CD14-positive monocyte (primary cell): ENCODE measurements at regions not wholly inside any gene's neighbourhood (a gene's known extent, or its start where the extent isn't known, plus 50 kb on each side); places are given as distances from the start of the nearest gene placed in this dataset.

Source experiments
- DNase-seq, 3 donors: peaks; one replicate each; pipeline ENCODE4 v3.0.0-alpha.2; 2011 to 2022
- H2AFZ ChIP-seq: 2 replicates; pipeline ENCODE4 v1.6.0; 2012; ENCODE audit warnings: mild to moderate bottlenecking, low read depth, low read length, inconsistent platforms; ENCODE audit not compliant: insufficient read depth, poor library complexity, severe bottlenecking
- H3K27ac ChIP-seq, 2 donors: 1 replicate in 1 of 2; 2 replicates in 1 of 2; pipeline ENCODE4 v1.5.1; 2012 to 2013; ENCODE audit warnings: low read length in 2 of 2, control low read depth in 1 of 2, inconsistent platforms in 1 of 2, low read depth in 1 of 2, mild to moderate bottlenecking in 1 of 2
- H3K27me3 ChIP-seq, 2 donors: one replicate each; pipeline versions ENCODE4 v1.6.0 to v1.6.1; 2011 to 2013; ENCODE audit warnings: low read length in 2 of 2; ENCODE audit not compliant: control insufficient read depth in 2 of 2, insufficient read depth in 2 of 2
- H3K36me3 ChIP-seq, 2 donors: replicated peaks in 1 of 2; 1 replicate in 1 of 2; 2 replicates in 1 of 2; pipeline versions ENCODE4 v1.5.1 to v1.6.1; 2012 to 2013; ENCODE audit warnings: low read length in 2 of 2, control low read depth in 1 of 2, inconsistent platforms in 1 of 2, mild to moderate bottlenecking in 1 of 2; ENCODE audit not compliant: insufficient read depth in 2 of 2, control insufficient read depth in 1 of 2
- H3K4me1 ChIP-seq, 2 donors: 1 replicate in 1 of 2; 2 replicates in 1 of 2; pipeline versions ENCODE4 v1.5.1 to v1.6.1; 2012 to 2013; ENCODE audit warnings: low read length in 2 of 2, control low read depth in 1 of 2, inconsistent platforms in 1 of 2, mild to moderate bottlenecking in 1 of 2, moderate library complexity in 1 of 2; ENCODE audit not compliant: insufficient read depth in 2 of 2, control insufficient read depth in 1 of 2
- H3K4me2 ChIP-seq: replicated peaks from 2 replicates; pipeline ENCODE3; 2012; ENCODE audit warnings: low read length, moderate library complexity, mild to moderate bottlenecking; ENCODE audit not compliant: poor library complexity, severe bottlenecking; ENCODE audit errors: extremely low read depth
- H3K4me3 ChIP-seq, 3 experiments: fragments of 200-600 bp in 1 of 3; sonication (generic) in 1 of 3; replicated peaks in 1 of 3; 1 replicate in 2 of 3; 2 replicates in 1 of 3; pipeline ENCODE4 v1.5.1; 2011 to 2013; ENCODE audit warnings: low read length in 3 of 3, mild to moderate bottlenecking in 3 of 3, control low read depth in 2 of 3, low read depth in 2 of 3, inconsistent platforms in 1 of 3, moderate library complexity in 1 of 3
- H3K79me2 ChIP-seq: 2 replicates; pipeline ENCODE4 v1.6.0; 2012; ENCODE audit warnings: mild to moderate bottlenecking, control low read depth, inconsistent platforms, low read length, moderate library complexity; ENCODE audit not compliant: insufficient read depth
- H3K9ac ChIP-seq: 2 replicates; pipeline ENCODE4 v1.6.0; 2017; ENCODE audit warnings: low read length, mild to moderate bottlenecking; ENCODE audit not compliant: insufficient read depth, poor library complexity, severe bottlenecking
- H3K9me3 ChIP-seq, 2 donors: replicated peaks in 1 of 2; 1 replicate in 1 of 2; 2 replicates in 1 of 2; pipeline versions ENCODE4 v1.5.1 to v1.6.1; 2012 to 2013; ENCODE audit warnings: low read length in 2 of 2, control low read depth in 1 of 2; ENCODE audit not compliant: control insufficient read depth in 1 of 2, insufficient read depth in 1 of 2
- H4K20me1 ChIP-seq: 2 replicates; pipeline ENCODE4 v1.6.0; 2012; ENCODE audit warnings: mild to moderate bottlenecking, low read length, control low read depth, moderate library complexity; ENCODE audit not compliant: insufficient read depth
- H3K27ac Mint-ChIP-seq, 7 donors: one replicate each; pipeline ENCODE4 v1.8.0; 2020; ENCODE audit warnings: mild to moderate bottlenecking in 7 of 7, mixed read lengths in 7 of 7, moderate library complexity in 6 of 7, inconsistent platforms in 2 of 7
- H3K27me3 Mint-ChIP-seq, 3 donors: one replicate each; pipeline ENCODE4 v1.8.0; 2021 to 2022; ENCODE audit warnings: low read depth in 3 of 3, mild to moderate bottlenecking in 3 of 3, mixed read lengths in 3 of 3, moderate library complexity in 3 of 3, inconsistent platforms in 1 of 3
- H3K36me3 Mint-ChIP-seq, 2 donors: one replicate each; pipeline ENCODE4 v1.8.0; 2020; ENCODE audit warnings: mixed read lengths in 2 of 2, inconsistent platforms in 1 of 2, mild to moderate bottlenecking in 1 of 2
- H3K4me1 Mint-ChIP-seq: one replicate; pipeline ENCODE4 v1.8.0; 2020; ENCODE audit warnings: mild to moderate bottlenecking, mixed read lengths
- H3K4me3 Mint-ChIP-seq, 2 donors: one replicate each; pipeline ENCODE4 v1.8.0; 2020; ENCODE audit warnings: mild to moderate bottlenecking in 2 of 2, mixed read lengths in 2 of 2, moderate library complexity in 1 of 2
- H3K9me3 Mint-ChIP-seq, 7 donors: one replicate each; pipeline ENCODE4 v1.8.0; 2020 to 2022; ENCODE audit warnings: mixed read lengths in 7 of 7, mild to moderate bottlenecking in 6 of 7, moderate library complexity in 6 of 7, inconsistent platforms in 2 of 7
- CTCF ChIP-seq: fragments of 200-600 bp; IDR thresholded peaks from one replicate; pipeline ENCODE4 v1.8.0; 2022; ENCODE audit warnings: antibody characterized with exemption, mild to moderate bottlenecking
- WGBS: methylation state at CpG from one replicate; pipeline ENCODE4 v1.1.5; 2013; ENCODE audit warnings: missing lambda C conversion rate; ENCODE audit not compliant: insufficient coverage; 5-methylcytosine and 5-hydroxymethylcytosine counted together
- intact Hi-C, 2 donors: fragments of 100-400 bp; cut with micrococcal nuclease; formaldehyde crosslinking; loops; one replicate each; pipeline versions ENCODE4 v1.15.0 to v1.15.1; 2023

DNA sequence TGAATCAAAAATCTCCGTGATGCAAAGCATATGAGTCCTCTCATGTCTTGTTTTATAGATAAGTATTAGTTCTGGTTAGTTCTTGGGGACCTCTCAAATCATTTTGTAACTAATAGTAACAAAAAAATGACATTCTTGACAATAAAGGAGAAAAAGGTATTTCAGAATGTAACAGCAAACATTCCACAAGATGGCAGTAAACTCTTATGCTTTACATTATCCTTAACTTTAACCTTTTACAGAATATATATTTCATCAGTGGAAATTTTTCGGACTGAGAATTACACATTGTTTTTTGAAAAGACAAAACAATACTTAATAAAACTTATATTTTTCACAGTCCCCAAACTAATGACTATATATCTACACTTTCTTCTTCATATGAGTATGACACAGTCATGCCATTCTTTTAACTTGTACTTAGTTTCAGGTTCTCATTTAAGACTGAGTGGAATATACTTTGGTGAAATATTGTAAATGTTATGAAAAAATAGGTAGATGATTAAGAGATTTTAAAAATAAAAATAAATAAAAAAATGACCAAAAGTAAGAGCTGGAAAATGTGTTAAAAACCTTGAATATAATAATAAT is 142.9 kb upstream of the NXPH2 start:
- H4K20me1 ChIP-seq, result no peaks in the 10 kb centered on the region
- H2AFZ ChIP-seq, result no peak overlapping the region
- no peak overlapping the region for H3K27ac ChIP-seq
- H3K27ac Mint-ChIP-seq, result no peak overlapping the region
- H3K4me1 Mint-ChIP-seq, result no peaks in the 10 kb centered on the region
- WGBS, result no CpG with 5 or more reads among the region's 2 CpGs
- no peaks in the 10 kb centered on the region for H3K4me1 ChIP-seq
- TF ChIP-seq CTCF, result no peak
- peaks cover 0 to 3% (median 3%) of the 10 kb centered on the region in 3 donors for H3K27me3 Mint-ChIP-seq
- no peaks in the 10 kb centered on the region for H3K9me3 Mint-ChIP-seq
- no peak overlapping the region for H3K9ac ChIP-seq
- no peaks in the 10 kb centered on the region for H3K36me3 Mint-ChIP-seq
- no peak overlapping the region for H3K4me3 ChIP-seq
- H3K27me3 ChIP-seq, result no peaks in the 10 kb centered on the region
- H3K4me3 Mint-ChIP-seq, result no peak overlapping the region
- H3K79me2 ChIP-seq, result no peaks in the 10 kb centered on the region
- no peak for DNase-seq
- no peak overlapping the region for H3K4me2 ChIP-seq
- intact Hi-C loops, result no loop called here
- no peaks in the 10 kb centered on the region for H3K9me3 ChIP-seq
- no peaks in the 10 kb centered on the region for H3K36me3 ChIP-seq

DNA sequence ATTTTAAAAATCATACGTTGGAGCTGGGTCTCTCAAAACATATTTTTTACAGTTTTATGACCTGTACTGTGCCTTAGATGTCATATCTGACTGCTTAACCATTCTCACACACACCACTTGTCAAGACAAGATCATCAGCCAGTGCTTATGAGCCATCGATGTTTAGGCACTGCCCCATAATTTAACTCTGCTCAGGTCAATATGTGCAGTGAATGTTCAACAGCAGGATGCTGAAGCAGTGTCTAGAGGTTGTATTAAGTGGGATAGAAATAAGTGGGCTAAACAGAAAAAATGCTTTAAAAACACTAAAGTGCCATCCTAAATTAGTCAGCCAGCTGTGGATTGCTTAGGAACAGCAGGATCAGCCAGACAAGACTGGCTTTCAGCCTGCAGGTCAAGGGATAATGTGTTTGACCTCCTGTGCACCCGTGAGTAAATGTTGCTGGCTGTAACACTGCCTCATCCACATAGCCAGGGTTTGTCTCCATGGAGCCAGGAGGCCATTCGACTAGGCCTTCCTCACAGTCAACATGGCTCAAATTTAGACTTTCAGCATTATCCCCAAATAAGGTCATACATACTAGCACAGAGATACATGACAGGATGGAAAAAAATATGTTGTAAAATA is 139.0 kb upstream of the NXPH2 start:
- Histone ChIP-seq H3K4me3 (no peak overlapping the region), H3K9ac (no peak overlapping the region), H3K27me3 (no peaks in the 10 kb centered on the region), H4K20me1 (no peaks in the 10 kb centered on the region), H2AFZ (no peak overlapping the region), H3K36me3 (no peaks in the 10 kb centered on the region), H3K4me1 (no peaks in the 10 kb centered on the region), H3K9me3 (no peaks in the 10 kb centered on the region), H3K27ac (no peak overlapping the region), H3K79me2 (no peaks in the 10 kb centered on the region), H3K4me2 (no peak overlapping the region)
- no peak overlapping the region for H3K4me3 Mint-ChIP-seq
- TF ChIP-seq CTCF, result no peak
- no peak overlapping the region for H3K27ac Mint-ChIP-seq
- WGBS, result no CpG with 5 or more reads among the region's 4 CpGs
- peaks cover 0 to 2% (median 0%) of the 10 kb centered on the region in 7 donors for H3K9me3 Mint-ChIP-seq
- peaks cover 0 to 3% (median 0%) of the 10 kb centered on the region in 3 donors for H3K27me3 Mint-ChIP-seq
- no peaks in the 10 kb centered on the region for H3K36me3 Mint-ChIP-seq
- intact Hi-C loops, result no loop called here
- DNase-seq, result no peak
- H3K4me1 Mint-ChIP-seq, result no peaks in the 10 kb centered on the region
